Osteoblast (primary cell): ENCODE measurements at regions not wholly inside any gene's neighbourhood (a gene's known extent, or its start where the extent isn't known, plus 50 kb on each side); places are given as distances from the start of the nearest gene placed in this dataset.

ENCODE experiments used
- DNase-seq: peaks from one replicate; pipeline ENCODE4 v3.0.0; 2011; ENCODE audit warnings: low spot score, mixed read lengths; ENCODE audit not compliant: insufficient read length; ENCODE audit errors: missing footprints
- H2AFZ ChIP-seq: 2 replicates; pipeline ENCODE4 v1.6.0; 2011; ENCODE audit warnings: mild to moderate bottlenecking, low read length
- H3K27ac ChIP-seq: 2 replicates; pipeline ENCODE4 v1.5.1; 2011; ENCODE audit warnings: mild to moderate bottlenecking, low read depth, low read length, moderate library complexity
- H3K27me3 ChIP-seq: 2 replicates; pipeline ENCODE4 v1.6.0; 2012; ENCODE audit warnings: mild to moderate bottlenecking, control low read depth, inconsistent platforms, low read length, moderate library complexity; ENCODE audit not compliant: insufficient read depth
- H3K36me3 ChIP-seq: 2 replicates; pipeline ENCODE4 v1.5.1; 2011; ENCODE audit warnings: mild to moderate bottlenecking, low read length, control low read depth, moderate library complexity; ENCODE audit not compliant: insufficient read depth
- H3K4me1 ChIP-seq: 2 replicates; pipeline ENCODE4 v1.5.1; 2011; ENCODE audit warnings: mild to moderate bottlenecking, low read length, control low read depth, moderate library complexity; ENCODE audit not compliant: insufficient read depth
- H3K4me2 ChIP-seq: 2 replicates; pipeline ENCODE4 v1.6.0; 2011; ENCODE audit warnings: mild to moderate bottlenecking, low read length; ENCODE audit not compliant: insufficient read depth
- H3K4me3 ChIP-seq: fragments of 200-600 bp; sonication (generic); 3 replicates; pipeline ENCODE4 v1.5.1; 2012; ENCODE audit warnings: mild to moderate bottlenecking, low read length, inconsistent platforms; ENCODE audit not compliant: insufficient read depth
- H3K79me2 ChIP-seq: 2 replicates; pipeline ENCODE4 v1.6.0; 2012; ENCODE audit warnings: mild to moderate bottlenecking, low read length, control low read depth, inconsistent platforms; ENCODE audit not compliant: insufficient read depth
- H3K9me3 ChIP-seq: 2 replicates; pipeline ENCODE4 v1.5.1; 2011; ENCODE audit warnings: low read depth, low read length, control low read depth
- H4K20me1 ChIP-seq: 2 replicates; pipeline ENCODE4 v1.6.0; 2012; ENCODE audit warnings: mild to moderate bottlenecking, low read length, control low read depth; ENCODE audit not compliant: insufficient read depth
- CTCF ChIP-seq: IDR thresholded peaks from 2 replicates; pipeline ENCODE4 v1.5.1; 2011; ENCODE audit warnings: mild to moderate bottlenecking, low read depth, low read length, moderate library complexity; ENCODE audit errors: extremely low read depth

- H4K20me1 ChIP-seq = no peaks in the 10 kb centered on the region
- H3K79me2 ChIP-seq = no peaks in the 10 kb centered on the region
- no peak overlapping the region for H3K4me2 ChIP-seq
- H3K36me3 ChIP-seq = no peaks in the 10 kb centered on the region
- no peaks in the 10 kb centered on the region for H3K9me3 ChIP-seq
- no peak for DNase-seq
- H2AFZ ChIP-seq = no peak overlapping the region
- H3K4me1 ChIP-seq = no peaks in the 10 kb centered on the region
- H3K27ac ChIP-seq = no peak overlapping the region
- H3K4me3 ChIP-seq = no peak overlapping the region
- no peaks in the 10 kb centered on the region for H3K27me3 ChIP-seq
- TF ChIP-seq CTCF = no peak
These were observed 393.4 kb downstream of the HAPSTR1 start for GRCh38 chr16:9484881-9485280.

- no peaks in the 10 kb centered on the region for H3K9me3 ChIP-seq
- no peak for TF ChIP-seq CTCF
- no peak for DNase-seq
- no peak overlapping the region for H3K4me3 ChIP-seq
- H3K27me3 ChIP-seq = no peaks in the 10 kb centered on the region
- no peaks in the 10 kb centered on the region for H4K20me1 ChIP-seq
- H3K36me3 ChIP-seq = no peaks in the 10 kb centered on the region
- H3K4me1 ChIP-seq = no peaks in the 10 kb centered on the region
- no peaks in the 10 kb centered on the region for H3K79me2 ChIP-seq
- no peak overlapping the region for H3K4me2 ChIP-seq
- no peak overlapping the region for H3K27ac ChIP-seq
- H2AFZ ChIP-seq = no peak overlapping the region
These were observed 398.5 kb downstream of the HAPSTR1 start for GRCh38 chr16:9489835-9490467.

GRCh38 chr16:9495824-9496223 is 404.4 kb downstream of the HAPSTR1 start:
- Histone ChIP-seq H3K9me3 (no peaks in the 10 kb centered on the region), H3K27ac (no peak overlapping the region), H3K4me3 (no peak overlapping the region), H2AFZ (no peak overlapping the region), H3K79me2 (no peaks in the 10 kb centered on the region), H3K4me2 (no peak overlapping the region), H4K20me1 (no peaks in the 10 kb centered on the region), H3K4me1 (no peaks in the 10 kb centered on the region), H3K27me3 (no peaks in the 10 kb centered on the region), H3K36me3 (no peaks in the 10 kb centered on the region)
- TF ChIP-seq CTCF = no peak
- DNase-seq = no peak

GRCh38 chr16:9497750-9498149 is 406.3 kb downstream of the HAPSTR1 start:
- H3K27me3 ChIP-seq = no peaks in the 10 kb centered on the region
- no peak overlapping the region for H2AFZ ChIP-seq
- TF ChIP-seq CTCF = no peak
- no peak overlapping the region for H3K27ac ChIP-seq
- no peaks in the 10 kb centered on the region for H3K4me1 ChIP-seq
- H3K4me3 ChIP-seq = no peak overlapping the region
- DNase-seq = no peak
- H3K79me2 ChIP-seq = no peaks in the 10 kb centered on the region
- no peaks in the 10 kb centered on the region for H3K9me3 ChIP-seq
- no peaks in the 10 kb centered on the region for H3K36me3 ChIP-seq
- no peaks in the 10 kb centered on the region for H4K20me1 ChIP-seq
- H3K4me2 ChIP-seq = no peak overlapping the region
